ENCODE measurements at regions not wholly inside any gene's neighbourhood (a gene's known extent, or its start where the extent isn't known, plus 50 kb on each side); places are given as distances from the start of the nearest gene placed in this dataset.

GRCh38 chr11:114820621-114821020 is 142.3 kb downstream of the NXPE2 start:
- TF ChIP-seq ZNF263 (CRISPR knock-in tag; IDR thresholded peaks at IDR 0.05; ENCODE audit: low read depth) (no peak), ATF1 (CRISPR knock-in tag; IDR thresholded peaks at IDR 0.05) (no peak), CTCF (IDR thresholded peaks at IDR 0.05) (no peak), USF1 (CRISPR knock-in tag; IDR thresholded peaks at IDR 0.05) (no peak), MAX (CRISPR knock-in tag; IDR thresholded peaks at IDR 0.05) (no peak), HMGXB4 (CRISPR knock-in tag; IDR thresholded peaks at IDR 0.05) (no peak), CREM (CRISPR knock-in tag; IDR thresholded peaks at IDR 0.05) (no peak), GABPB1 (CRISPR knock-in tag; IDR thresholded peaks at IDR 0.05) (no peak), ZNF512 (CRISPR knock-in tag; IDR thresholded peaks at IDR 0.05; ENCODE audit: borderline replicate concordance) (no peak), SOX15 (CRISPR knock-in tag; IDR thresholded peaks at IDR 0.05) (no peak), KAT7 (CRISPR knock-in tag; IDR thresholded peaks at IDR 0.05; ENCODE audit: borderline replicate concordance) (no peak)

All from WTC11 (cell line).